ENCODE measurements at regions not wholly inside any gene's neighbourhood (a gene's known extent, or its start where the extent isn't known, plus 50 kb on each side); places are given as distances from the start of the nearest gene placed in this dataset.
"Not testable (repeated sequence)": the region's sequence is repeated elsewhere in the genome, so short reads cannot be mapped to it uniquely, and the experiment has no call there.

- DNase-seq (ENCODE audit: extremely low read depth, low read depth) = no peak
Observed at GRCh38 chr2:192570788-192571187, 376.1 kb upstream of the TMEFF2 start.

- no peak for DNase-seq (ENCODE audit: extremely low read depth, low read depth)
Observed at GRCh38 chr2:192566863-192567262, 372.1 kb upstream of the TMEFF2 start.

DNA sequence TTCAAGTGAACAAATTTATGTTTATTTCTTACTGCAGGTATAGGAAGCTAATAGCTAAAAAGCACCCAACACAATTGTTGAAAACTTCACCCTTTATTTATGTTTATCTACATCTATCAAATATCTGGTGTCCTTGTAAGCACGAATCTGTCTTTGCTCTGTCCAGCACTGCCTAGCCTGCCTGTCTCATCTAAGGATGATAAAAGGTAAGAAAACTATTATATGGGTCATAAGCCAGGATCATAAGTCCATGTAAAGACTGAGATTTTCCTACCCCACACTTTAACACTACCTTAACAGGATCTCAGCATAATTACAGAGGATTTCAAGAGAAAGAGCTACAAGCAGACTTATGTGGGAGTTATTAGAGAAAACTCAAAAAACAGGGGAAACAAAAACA, 365.6 kb upstream of the TMEFF2 start:
- DNase-seq (ENCODE audit: extremely low read depth, low read depth) = no peak

GRCh38 chr2:192559587-192559986, 364.9 kb upstream of the TMEFF2 start:
- DNase-seq (ENCODE audit: extremely low read depth, low read depth) = no peak

GRCh38 chr2:192558637-192559036, 363.9 kb upstream of the TMEFF2 start:
- no peak for DNase-seq (ENCODE audit: extremely low read depth, low read depth)

- no peak for DNase-seq (ENCODE audit: extremely low read depth, low read depth)
Observed at GRCh38 chr2:192555740-192556139, 361.0 kb upstream of the TMEFF2 start.

DNA sequence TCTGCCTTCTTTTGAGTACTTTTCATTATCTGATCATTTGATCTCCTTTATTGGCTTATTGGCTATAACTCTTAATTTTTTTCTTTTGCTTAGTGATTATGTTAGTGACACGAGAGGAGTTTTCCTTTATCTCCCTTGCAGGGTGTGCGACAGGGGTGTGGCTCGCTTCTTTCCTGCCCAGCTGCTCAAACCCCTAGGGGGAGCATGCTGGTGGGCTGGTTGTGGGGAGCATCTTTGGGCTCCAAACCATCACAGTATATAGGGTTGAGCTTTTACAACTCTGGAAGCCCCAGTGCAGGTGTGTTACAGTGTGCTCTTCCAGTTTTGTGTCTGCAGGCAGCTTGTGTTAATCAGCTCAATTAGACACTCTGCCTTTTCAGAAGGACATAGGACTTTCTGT, 357.0 kb upstream of the TMEFF2 start:
- DNase-seq (ENCODE audit: extremely low read depth, low read depth) = no peak

- no peak for DNase-seq (ENCODE audit: extremely low read depth, low read depth)
Observed at GRCh38 chr2:192546565-192546964, 351.8 kb upstream of the TMEFF2 start.

DNA sequence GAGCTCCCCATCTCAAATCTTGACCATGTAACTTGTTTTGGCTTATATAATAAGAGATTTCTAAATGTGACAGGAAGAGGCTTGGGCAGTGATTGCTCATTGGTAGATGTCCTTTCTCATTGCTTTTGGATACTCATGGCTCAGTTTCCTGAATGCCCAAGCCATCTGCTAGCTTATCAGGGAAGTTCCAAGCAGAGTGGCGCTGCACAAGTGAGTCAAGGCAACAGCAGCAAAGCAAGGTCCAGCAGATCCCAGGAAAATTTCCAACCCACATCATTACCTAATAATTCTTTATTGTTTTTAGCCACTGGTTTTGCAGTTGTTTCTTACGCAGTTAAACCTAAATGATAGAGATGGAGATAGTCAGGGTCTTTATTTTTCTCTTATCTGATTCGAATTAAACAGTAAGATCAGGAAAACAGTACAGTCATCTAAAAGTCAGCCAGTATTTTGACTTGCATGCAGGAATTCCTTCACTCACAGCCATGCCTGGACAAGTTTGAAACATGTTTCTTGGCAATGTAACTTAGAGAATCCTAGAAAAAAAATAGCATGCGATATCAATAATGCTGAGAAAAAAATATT, 349.7 kb upstream of the TMEFF2 start:
- no peak for DNase-seq (ENCODE audit: extremely low read depth, low read depth)

GRCh38 chr2:192542148-192543066, 347.7 kb upstream of the TMEFF2 start:
- DNase-seq (ENCODE audit: extremely low read depth, low read depth) = not testable (repeated sequence)

DNA sequence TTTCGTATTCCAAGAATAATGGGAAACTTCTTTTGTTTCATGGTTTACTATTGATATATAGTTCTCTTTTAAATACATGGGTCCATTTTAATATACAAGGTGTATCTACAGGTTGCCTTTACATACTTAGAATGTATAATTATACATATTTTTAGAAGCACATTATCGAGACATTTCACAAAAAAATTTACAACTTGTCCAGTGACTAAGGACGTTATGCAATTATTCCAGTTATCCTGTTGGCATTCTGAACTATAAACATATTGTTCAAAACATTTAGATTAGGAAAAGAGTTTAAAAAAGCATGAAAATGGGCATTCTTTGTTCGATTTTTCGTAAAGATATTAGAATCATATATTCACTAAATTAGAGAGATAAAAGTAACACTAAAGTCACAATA, 344.6 kb upstream of the TMEFF2 start:
- DNase-seq (ENCODE audit: extremely low read depth, low read depth) = no peak

DNA sequence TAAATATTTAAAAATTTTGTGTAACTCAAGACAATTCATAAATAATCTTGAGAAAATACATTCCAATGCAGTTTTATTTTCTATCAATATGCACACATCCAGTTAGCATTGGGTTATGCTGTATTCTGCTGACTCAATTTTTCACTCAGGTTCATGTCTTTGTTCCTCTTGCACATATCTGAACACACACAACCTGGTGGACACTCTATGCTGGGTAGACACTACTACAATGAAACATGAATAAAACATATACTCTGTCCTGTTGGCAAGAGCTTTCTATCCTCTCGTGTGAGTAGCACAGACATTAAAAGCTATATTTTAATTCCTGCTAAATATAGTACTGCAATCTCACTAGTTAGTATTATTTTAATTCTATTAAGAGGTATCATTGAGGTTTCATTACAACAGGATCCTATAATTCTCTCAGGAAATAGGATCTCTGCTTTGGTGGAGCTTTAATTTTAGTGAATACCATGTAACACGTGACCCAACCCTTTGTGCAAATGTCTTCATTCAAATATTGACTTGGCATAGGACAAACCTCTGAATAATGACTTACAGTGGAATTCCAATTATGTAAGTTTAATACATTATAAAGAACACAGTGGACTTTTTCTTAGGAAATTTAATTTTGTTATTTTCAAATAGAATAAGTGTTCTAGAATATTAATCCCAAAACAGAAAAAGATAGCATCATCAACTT, 342.3 kb upstream of the TMEFF2 start:
- DNase-seq (ENCODE audit: extremely low read depth, low read depth) = no peak

- no peak for DNase-seq (ENCODE audit: extremely low read depth, low read depth)
Observed at GRCh38 chr2:192535956-192536921, 341.5 kb upstream of the TMEFF2 start.

- DNase-seq (ENCODE audit: extremely low read depth, low read depth) = no peak
Observed at GRCh38 chr2:192534072-192534471, 339.3 kb upstream of the TMEFF2 start.

GRCh38 chr2:192524642-192525251, 330.0 kb upstream of the TMEFF2 start:
- not testable (repeated sequence) for DNase-seq (ENCODE audit: extremely low read depth, low read depth)

DNA sequence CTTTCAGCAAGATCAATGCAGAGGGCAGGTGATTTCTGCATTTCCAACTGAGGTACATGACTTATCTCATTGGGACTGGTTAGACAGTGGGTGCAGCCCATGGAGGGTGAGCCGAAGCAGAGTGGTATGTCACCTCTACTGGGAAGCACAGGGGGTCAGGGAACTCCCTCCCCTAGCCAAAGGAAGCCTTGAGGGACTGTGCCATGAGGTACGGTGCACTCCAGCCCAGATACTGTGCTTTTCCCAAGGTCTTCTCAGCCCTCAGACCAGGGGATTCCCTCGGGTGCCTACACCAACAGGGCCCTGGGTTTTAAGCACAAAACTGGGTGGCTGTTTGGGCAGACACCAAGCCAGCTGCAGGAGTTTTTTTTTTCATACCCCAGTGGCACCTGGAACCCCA, 329.5 kb upstream of the TMEFF2 start:
- not testable (repeated sequence) for DNase-seq (ENCODE audit: extremely low read depth, low read depth)

- no peak for DNase-seq (ENCODE audit: extremely low read depth, low read depth)
Observed at GRCh38 chr2:192515937-192516336, 321.2 kb upstream of the TMEFF2 start.

DNA sequence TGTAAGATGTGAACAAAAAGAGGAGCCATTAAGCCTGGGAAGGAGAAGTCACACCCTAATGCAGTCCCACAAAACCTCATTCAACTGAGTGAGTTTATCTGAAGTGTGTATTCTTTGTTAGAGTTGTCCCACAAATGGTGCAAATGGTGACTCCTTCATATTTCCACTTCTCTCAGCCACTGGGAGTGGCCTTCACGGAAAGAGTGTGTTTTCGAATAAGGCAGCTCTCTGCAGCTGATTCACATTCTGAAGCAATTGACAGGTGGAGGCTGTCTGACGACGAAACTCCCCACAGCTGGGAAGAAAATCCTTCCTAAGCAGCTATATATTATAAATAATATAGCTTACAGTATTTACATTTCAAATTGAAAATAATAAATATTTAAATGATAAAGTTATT, 318.8 kb upstream of the TMEFF2 start:
- DNase-seq (ENCODE audit: extremely low read depth, low read depth) = no peak

DNA sequence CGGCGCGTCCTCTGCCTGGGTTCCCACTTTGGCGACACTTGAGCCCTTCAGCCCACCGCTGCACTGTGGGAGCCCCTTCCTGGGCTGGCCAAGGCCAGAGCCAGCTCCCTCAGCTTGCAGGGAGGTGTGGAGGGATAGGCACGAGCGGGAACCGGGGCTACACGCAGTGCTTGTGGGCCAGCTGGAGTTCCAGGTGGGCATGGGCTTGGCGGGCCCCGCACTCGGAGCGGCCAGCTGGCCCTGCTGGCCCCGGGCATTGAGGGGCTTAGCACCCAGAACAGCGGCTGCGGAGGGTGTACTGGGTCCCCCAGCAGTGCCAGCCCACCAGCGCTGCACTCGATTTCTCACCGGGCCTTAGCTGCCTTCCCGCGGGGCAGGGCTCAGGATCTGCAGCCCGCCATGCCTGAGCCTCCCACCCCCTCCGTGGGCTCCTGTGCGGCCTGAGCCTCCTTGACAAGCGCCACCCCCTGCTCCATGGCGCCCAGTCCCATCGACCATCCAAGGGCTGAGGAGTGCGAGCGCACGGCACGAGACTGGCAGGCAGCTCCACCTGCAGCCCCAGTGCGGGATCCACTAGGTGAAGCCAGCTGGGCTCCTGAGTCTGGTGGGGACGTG, 313.2 kb upstream of the TMEFF2 start:
- not testable (repeated sequence) for DNase-seq (ENCODE audit: extremely low read depth, low read depth)

Measured in NCI-H460 (cell line).